NT2/D1 (cell line): ENCODE measurements at regions not wholly inside any gene's neighbourhood (a gene's known extent, or its start where the extent isn't known, plus 50 kb on each side); places are given as distances from the start of the nearest gene placed in this dataset.

ENCODE experiments used
- DNase-seq: peaks from one replicate; pipeline ENCODE4 v3.0.0-alpha.2; 2011; ENCODE audit warnings: low read depth, low spot score
- H3K27me3 ChIP-seq: 2 replicates; pipeline ENCODE4 v1.6.0; 2011; ENCODE audit warnings: mild to moderate bottlenecking; ENCODE audit not compliant: insufficient read length, insufficient read depth
- H3K36me3 ChIP-seq: 2 replicates; pipeline ENCODE4 v1.6.1; 2011; ENCODE audit warnings: mild to moderate bottlenecking, low read length, mixed read lengths; ENCODE audit not compliant: insufficient read depth, insufficient read length
- H3K4me1 ChIP-seq: 2 replicates; pipeline ENCODE4 v1.5.1; 2011; ENCODE audit not compliant: insufficient read depth, insufficient read length
- H3K4me3 ChIP-seq: 2 replicates; pipeline ENCODE4 v1.5.1; 2011; ENCODE audit warnings: low read depth; ENCODE audit not compliant: insufficient read length
- H3K9ac ChIP-seq: 2 replicates; pipeline ENCODE4 v1.6.0; 2011; ENCODE audit warnings: low read depth; ENCODE audit not compliant: insufficient read length
- H3K9me3 ChIP-seq: 2 replicates; pipeline ENCODE4 v1.5.1; 2011; ENCODE audit warnings: mild to moderate bottlenecking, low read length; ENCODE audit not compliant: insufficient read depth
- SUZ12 ChIP-seq: IDR thresholded peaks from 2 replicates; pipeline ENCODE4 v1.6.1; 2011; ENCODE audit not compliant: insufficient read length, insufficient read depth; ENCODE audit errors: extremely low read depth
- YY1 ChIP-seq: IDR thresholded peaks from 2 replicates; pipeline ENCODE4 v1.6.1; 2011; ENCODE audit not compliant: insufficient read length, insufficient read depth
- ZNF274 ChIP-seq: IDR thresholded peaks from 2 replicates; pipeline ENCODE4 v1.6.1; 2011; ENCODE audit warnings: mild to moderate bottlenecking, low read depth, low read length

DNA sequence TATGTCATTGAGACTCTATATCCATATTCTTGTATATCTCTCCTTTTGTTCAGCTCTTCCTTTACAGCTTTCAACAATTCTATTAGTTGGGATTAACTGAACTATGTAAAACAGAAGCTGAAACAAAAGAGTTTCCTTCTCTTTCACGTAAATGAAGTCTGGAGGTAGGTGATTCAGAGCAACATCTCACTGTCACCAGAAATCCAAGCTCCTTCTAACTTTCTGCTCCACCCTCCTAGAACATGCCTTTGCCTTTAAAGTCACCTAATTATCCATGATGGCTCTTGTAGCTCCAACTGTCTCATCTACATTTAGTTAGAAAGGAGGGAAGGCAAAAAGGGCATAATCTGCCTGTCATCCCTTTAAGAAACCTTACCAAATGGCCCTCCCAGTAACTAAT lies 458.2 kb upstream of the MDFIC2 start:
- Histone ChIP-seq H3K4me1 (no peaks in the 10 kb centered on the region), H3K9ac (no peak overlapping the region), H3K36me3 (no peaks in the 10 kb centered on the region), H3K4me3 (no peak overlapping the region), H3K27me3 (no peaks in the 10 kb centered on the region), H3K9me3 (no peaks in the 10 kb centered on the region)
- TF ChIP-seq YY1 (no peak), ZNF274 (no peak), SUZ12 (no peak)
- no peak for DNase-seq

DNA sequence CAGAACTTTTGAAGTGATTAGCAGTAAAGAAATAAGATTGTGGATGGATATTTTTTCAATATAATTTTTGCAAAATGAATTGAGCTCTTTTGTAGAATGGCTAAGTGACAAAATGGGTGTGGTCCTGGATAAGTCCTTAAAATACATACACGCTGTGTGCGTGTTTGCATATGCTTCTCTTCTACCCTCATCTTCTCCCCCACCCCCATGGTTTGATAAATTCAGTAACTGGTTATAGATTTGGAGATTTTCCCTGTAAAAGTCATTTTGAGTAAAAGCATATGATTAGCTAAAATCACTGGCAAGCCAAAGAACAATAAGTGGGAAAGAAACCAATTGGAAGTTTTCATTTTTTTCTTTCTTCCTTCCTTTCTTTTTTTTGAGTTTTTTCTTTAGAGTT lies 453.9 kb upstream of the MDFIC2 start:
- H3K36me3 ChIP-seq = no peaks in the 10 kb centered on the region
- no peaks in the 10 kb centered on the region for H3K4me1 ChIP-seq
- H3K4me3 ChIP-seq = no peak overlapping the region
- DNase-seq = no peak
- no peak overlapping the region for H3K9ac ChIP-seq
- no peaks in the 10 kb centered on the region for H3K27me3 ChIP-seq
- no peaks in the 10 kb centered on the region for H3K9me3 ChIP-seq
- no peak for TF ChIP-seq SUZ12
- TF ChIP-seq ZNF274 = no peak
- no peak for TF ChIP-seq YY1

DNA sequence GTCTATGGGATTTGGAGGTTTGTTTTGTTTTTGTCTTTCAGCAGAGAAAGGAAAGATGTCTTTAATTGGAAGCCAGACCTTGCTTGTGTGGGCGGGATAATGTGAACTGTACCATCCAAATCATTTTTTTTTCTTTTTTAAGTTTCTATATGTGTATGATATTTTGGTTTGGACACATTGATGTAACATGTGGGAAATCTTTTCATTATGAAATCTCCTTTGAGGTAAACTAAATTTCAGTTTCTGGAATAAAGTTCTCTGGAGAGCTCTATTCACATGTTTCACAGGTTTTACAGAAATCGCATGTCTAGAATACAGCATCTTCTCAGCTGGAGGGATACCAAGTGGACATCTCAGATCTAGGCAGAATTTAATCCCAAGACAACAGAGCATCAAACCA lies 451.5 kb upstream of the MDFIC2 start:
- Histone ChIP-seq H3K4me1 (no peaks in the 10 kb centered on the region), H3K9me3 (no peaks in the 10 kb centered on the region), H3K9ac (no peak overlapping the region), H3K36me3 (no peaks in the 10 kb centered on the region), H3K27me3 (no peaks in the 10 kb centered on the region), H3K4me3 (no peak overlapping the region)
- no peak for DNase-seq
- TF ChIP-seq ZNF274 = no peak
- no peak for TF ChIP-seq YY1

DNA sequence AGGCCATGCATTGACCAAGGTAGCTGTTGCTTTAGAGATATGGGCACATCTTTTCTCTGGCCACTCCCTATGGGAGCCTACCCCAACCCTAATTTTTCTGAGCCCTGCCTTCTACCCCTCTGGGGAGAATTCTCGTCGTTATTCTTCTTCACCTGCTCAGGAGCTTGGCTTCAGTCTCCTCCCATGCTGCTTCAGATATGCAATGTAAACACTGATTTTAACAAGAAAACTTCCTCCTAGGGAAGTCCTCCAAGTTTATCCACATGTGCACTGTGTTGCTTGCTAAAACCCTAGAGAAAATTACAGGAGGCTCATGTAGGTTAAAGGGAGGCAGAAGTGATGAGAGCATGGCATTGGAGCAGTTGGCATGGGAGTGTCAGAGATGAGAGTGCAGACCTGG lies 445.2 kb upstream of the MDFIC2 start:
- TF ChIP-seq YY1 (no peak), SUZ12 (no peak), ZNF274 (no peak)
- DNase-seq = no peak

DNA sequence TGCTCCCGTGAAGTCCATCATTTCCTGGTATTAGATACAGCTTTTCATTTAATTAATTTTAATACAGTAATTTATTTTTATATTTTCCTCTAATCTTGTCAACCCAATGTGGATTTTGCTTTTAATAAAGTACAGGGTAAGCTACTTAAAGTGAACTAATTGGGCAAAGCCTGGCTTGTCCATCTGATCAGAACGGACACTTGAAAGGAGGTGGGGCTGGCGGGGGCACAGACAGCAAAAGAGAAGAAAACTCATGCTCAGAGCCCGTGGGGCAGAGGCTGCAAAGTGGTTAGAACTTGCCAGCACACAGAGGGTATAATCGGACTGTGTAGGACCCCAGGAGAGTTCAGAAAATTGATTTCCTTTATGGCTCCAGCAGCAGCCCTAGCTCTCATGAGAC lies 443.1 kb upstream of the MDFIC2 start:
- no peak for TF ChIP-seq YY1
- TF ChIP-seq ZNF274 = no peak
- TF ChIP-seq SUZ12 = no peak
- Histone ChIP-seq H3K9me3 (peaks cover 4% of the 10 kb centered on the region; the same call in 1 of the 2 replicates), H3K4me1 (no peaks in the 10 kb centered on the region), H3K36me3 (no peaks in the 10 kb centered on the region), H3K4me3 (no peak overlapping the region), H3K27me3 (no peaks in the 10 kb centered on the region), H3K9ac (no peak overlapping the region)
- no peak for DNase-seq

More for the DNA sequence above, 445.2 kb upstream of the MDFIC2 start:
- Histone ChIP-seq H3K4me3 (no peak overlapping the region), H3K36me3 (no peaks in the 10 kb centered on the region), H3K27me3 (no peaks in the 10 kb centered on the region), H3K9ac (no peak overlapping the region), H3K4me1 (no peaks in the 10 kb centered on the region), H3K9me3 (peaks cover 3% of the 10 kb centered on the region; the same call in 1 of the 2 replicates)

DNA sequence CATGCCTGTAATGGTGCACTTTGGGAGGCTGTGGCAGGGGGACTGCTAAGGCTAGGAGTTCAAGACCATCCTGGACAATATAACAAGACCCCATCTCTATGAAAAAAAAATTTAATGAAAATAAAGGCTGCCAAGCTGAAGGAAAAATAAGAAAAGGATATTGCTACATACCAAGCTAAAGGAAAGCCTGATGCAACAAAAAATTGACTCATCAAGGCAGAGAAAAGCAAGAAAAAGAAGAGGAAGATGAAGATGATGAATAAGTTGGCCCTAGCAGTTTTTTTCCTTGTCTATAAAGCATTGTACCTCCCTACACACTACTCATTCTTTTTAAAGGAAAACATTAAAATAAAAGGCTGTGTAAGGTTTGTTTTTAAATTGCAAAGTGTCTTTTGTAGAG lies 441.9 kb upstream of the MDFIC2 start:
- no peaks in the 10 kb centered on the region for H3K36me3 ChIP-seq
- H3K4me1 ChIP-seq = no peaks in the 10 kb centered on the region
- no peaks in the 10 kb centered on the region for H3K27me3 ChIP-seq
- peaks cover 4% of the 10 kb centered on the region; the same call in 1 of the 2 replicates for H3K9me3 ChIP-seq
- TF ChIP-seq ZNF274 (no peak), YY1 (no peak), SUZ12 (no peak)
- H3K4me3 ChIP-seq = no peak overlapping the region
- H3K9ac ChIP-seq = no peak overlapping the region
- no peak for DNase-seq

DNA sequence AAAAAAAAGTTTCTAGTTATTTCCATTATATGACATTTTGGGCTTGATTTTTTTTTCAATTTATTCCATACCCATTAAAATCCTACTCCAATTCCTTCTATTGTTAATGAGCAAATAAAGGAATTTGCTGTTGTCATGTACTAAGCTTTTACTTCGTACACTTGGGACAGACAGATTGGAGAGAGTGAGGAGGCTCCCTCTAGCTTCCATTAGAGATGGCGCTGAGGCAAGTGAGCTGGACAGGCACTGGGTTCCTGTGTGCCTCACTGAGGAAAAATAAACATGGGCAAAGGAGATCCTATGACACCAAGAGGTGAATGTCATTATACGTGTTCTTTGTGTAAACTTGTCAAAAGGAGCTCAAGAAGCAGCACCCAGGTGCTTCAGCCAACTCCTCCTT lies 441.1 kb upstream of the MDFIC2 start:
- Histone ChIP-seq H3K4me1 (no peaks in the 10 kb centered on the region), H3K9ac (no peak overlapping the region), H3K27me3 (no peaks in the 10 kb centered on the region), H3K4me3 (no peak overlapping the region), H3K9me3 (peaks cover 4% of the 10 kb centered on the region; the same call in 1 of the 2 replicates), H3K36me3 (no peaks in the 10 kb centered on the region)
- no peak for DNase-seq
- TF ChIP-seq YY1 (no peak), ZNF274 (no peak), SUZ12 (no peak)
